HG03280 (cell line): ENCODE measurements at regions not wholly inside any gene's neighbourhood (a gene's known extent, or its start where the extent isn't known, plus 50 kb on each side); places are given as distances from the start of the nearest gene placed in this dataset.

Source experiments
- ATAC-seq: cut with Tn5 transposase; IDR thresholded peaks from one replicate; pipeline ENCODE4 v1.9.1; 2021; ENCODE audit warnings: mild to moderate bottlenecking, moderate library complexity; ENCODE audit not compliant: unreplicated experiment

GRCh38 chr12:39240587-39240986, 202.3 kb downstream of the KIF21A start:
- ATAC-seq, result no peak

GRCh38 chr12:39239490-39240486, 203.1 kb downstream of the KIF21A start:
- no peak for ATAC-seq

- no peak for ATAC-seq
These were observed 205.9 kb downstream of the KIF21A start for GRCh38 chr12:39237004-39237403.

GRCh38 chr12:39235990-39236767, 206.7 kb downstream of the KIF21A start:
- ATAC-seq, result no peak

GRCh38 chr12:39230086-39230485, 212.8 kb downstream of the KIF21A start:
- no peak for ATAC-seq

GRCh38 chr12:39227218-39227617, 215.7 kb downstream of the KIF21A start:
- ATAC-seq, result no peak

GRCh38 chr12:39224971-39225370, 217.9 kb downstream of the KIF21A start:
- ATAC-seq, result no peak

GRCh38 chr12:39205969-39206368, 237.0 kb downstream of the KIF21A start:
- peak; percentile 55 for ATAC-seq

- ATAC-seq, result no peak
These were observed 243.6 kb downstream of the KIF21A start for GRCh38 chr12:39199351-39199750.

GRCh38 chr12:39188689-39189088, 254.2 kb downstream of the KIF21A start:
- no peak for ATAC-seq

GRCh38 chr12:39186744-39187143, 256.2 kb downstream of the KIF21A start:
- ATAC-seq, result no peak

- ATAC-seq, result no peak
These were observed 264.1 kb downstream of the KIF21A start for GRCh38 chr12:39178837-39179236.

GRCh38 chr12:39176356-39176755, 266.6 kb downstream of the KIF21A start:
- ATAC-seq, result no peak

- peak; percentile 57 for ATAC-seq
These were observed 268.3 kb upstream of the CPNE8 start for GRCh38 chr12:39173726-39174125.

GRCh38 chr12:39165338-39165737, 259.9 kb upstream of the CPNE8 start:
- no peak for ATAC-seq

- no peak for ATAC-seq
These were observed 256.2 kb upstream of the CPNE8 start for GRCh38 chr12:39161465-39162085.

GRCh38 chr12:39157696-39158342, 252.4 kb upstream of the CPNE8 start:
- no peak for ATAC-seq

- peak; percentile 76 for ATAC-seq
These were observed 240.0 kb upstream of the CPNE8 start for GRCh38 chr12:39145175-39145999.

- no peak for ATAC-seq
These were observed 239.2 kb upstream of the CPNE8 start for GRCh38 chr12:39144613-39145061.

- ATAC-seq, result no peak
These were observed 232.9 kb upstream of the CPNE8 start for GRCh38 chr12:39138268-39138667.
